ENCODE measurements at regions not wholly inside any gene's neighbourhood (a gene's known extent, or its start where the extent isn't known, plus 50 kb on each side); places are given as distances from the start of the nearest gene placed in this dataset.
"Not testable (repeated sequence)": the region's sequence is repeated elsewhere in the genome, so short reads cannot be mapped to it uniquely, and the experiment has no call there.

GRCh38 chr12:4140581-4141301 is 132.8 kb upstream of the CCND2 start:
- Histone ChIP-seq H3K9me2 (ENCODE audit: insufficient read depth) (no peaks in the 10 kb centered on the region), H3K9me3 (ENCODE audit: low read depth) (no peaks in the 10 kb centered on the region), H3K27me3 (replicated peaks; ENCODE audit: insufficient read depth) (no peaks in the 10 kb centered on the region), H3K36me3 (ENCODE audit: low read depth) (no peaks in the 10 kb centered on the region), H3K27ac (no peak overlapping the region), H3F3A (ENCODE audit: insufficient read depth) (no peaks in the 10 kb centered on the region), H3K9ac (no peak overlapping the region), H3K4me2 (ENCODE audit: unreplicated experiment) (no peak overlapping the region), H3K79me2 (ENCODE audit: insufficient read depth) (no peaks in the 10 kb centered on the region), H4K20me1 (ENCODE audit: insufficient read depth) (no peaks in the 10 kb centered on the region), H3K4me3 (no peak overlapping the region), H2AFZ (no peak overlapping the region), H3K4me1 (ENCODE audit: insufficient read depth) (no peaks in the 10 kb centered on the region)
- 17 to 21% methylated on average over 8 of the region's 8 CpGs for WGBS, 2 experiments (ENCODE audit: low coverage in 1 of 2, low lambda C conversion rate in 2 of 2, missing lambda C conversion rate in 2 of 2)
- TF ChIP-seq EZH2 (IDR thresholded peaks at IDR 0.05; ENCODE audit: insufficient read depth, poor library complexity, severe bottlenecking), result no peak
- TF ChIP-seq EZH2phosphoT487 (IDR thresholded peaks at IDR 0.05; ENCODE audit: insufficient read depth, low read depth), result no peak
- in situ Hi-C loops (cut with MboI), result no loop called here
- DNase-seq, result no peak

GRCh38 chr12:4139191-4139590 is 134.4 kb upstream of the CCND2 start:
- Histone ChIP-seq H3K4me1 (ENCODE audit: insufficient read depth) (no peaks in the 10 kb centered on the region), H3F3A (ENCODE audit: insufficient read depth) (no peaks in the 10 kb centered on the region), H3K9me2 (ENCODE audit: insufficient read depth) (no peaks in the 10 kb centered on the region), H3K27ac (no peak overlapping the region), H4K20me1 (ENCODE audit: insufficient read depth) (no peaks in the 10 kb centered on the region), H3K36me3 (ENCODE audit: low read depth) (no peaks in the 10 kb centered on the region), H3K4me2 (ENCODE audit: unreplicated experiment) (no peak overlapping the region), H3K79me2 (ENCODE audit: insufficient read depth) (no peaks in the 10 kb centered on the region), H3K4me3 (no peak overlapping the region), H2AFZ (no peak overlapping the region), H3K27me3 (replicated peaks; ENCODE audit: insufficient read depth) (no peaks in the 10 kb centered on the region), H3K9me3 (ENCODE audit: low read depth) (no peaks in the 10 kb centered on the region), H3K9ac (no peak overlapping the region)
- 10 to 16% methylated on average over 3 of the region's 3 CpGs for WGBS, 2 experiments (ENCODE audit: low coverage in 1 of 2, low lambda C conversion rate in 2 of 2, missing lambda C conversion rate in 2 of 2)
- no peak for TF ChIP-seq EZH2 (IDR thresholded peaks at IDR 0.05; ENCODE audit: insufficient read depth, poor library complexity, severe bottlenecking)
- TF ChIP-seq EZH2phosphoT487 (IDR thresholded peaks at IDR 0.05; ENCODE audit: insufficient read depth, low read depth), result no peak
- in situ Hi-C loops (cut with MboI), result no loop called here
- DNase-seq, result no peak

- H4K20me1 ChIP-seq (ENCODE audit: insufficient read depth); H3F3A ChIP-seq (ENCODE audit: insufficient read depth); H3K4me2 ChIP-seq (ENCODE audit: unreplicated experiment); H2AFZ ChIP-seq; H3K4me1 ChIP-seq (ENCODE audit: insufficient read depth); H3K36me3 ChIP-seq (ENCODE audit: low read depth); DNase-seq; H3K9me2 ChIP-seq (ENCODE audit: insufficient read depth); H3K79me2 ChIP-seq (ENCODE audit: insufficient read depth); H3K9me3 ChIP-seq (ENCODE audit: low read depth); H3K27ac ChIP-seq; H3K4me3 ChIP-seq; H3K9ac ChIP-seq; in situ Hi-C loops (cut with MboI); H3K27me3 ChIP-seq (replicated peaks; ENCODE audit: insufficient read depth): not testable (repeated sequence)
- 11 to 15% methylated on average over 3 of the region's 3 CpGs for WGBS, 2 experiments (ENCODE audit: low coverage in 1 of 2, low lambda C conversion rate in 2 of 2, missing lambda C conversion rate in 2 of 2)
These were observed 135.0 kb upstream of the CCND2 start for GRCh38 chr12:4138532-4138931.

- 47 to 61% methylated on average over 2 of the region's 2 CpGs for WGBS, 2 experiments (ENCODE audit: low coverage in 1 of 2, low lambda C conversion rate in 2 of 2, missing lambda C conversion rate in 2 of 2)
- Histone ChIP-seq H3K4me2 (ENCODE audit: unreplicated experiment) (no peak overlapping the region), H3K79me2 (ENCODE audit: insufficient read depth) (no peaks in the 10 kb centered on the region), H3K9me2 (ENCODE audit: insufficient read depth) (no peaks in the 10 kb centered on the region), H3K27ac (no peak overlapping the region), H3K4me3 (no peak overlapping the region), H3K27me3 (replicated peaks; ENCODE audit: insufficient read depth) (no peaks in the 10 kb centered on the region), H3F3A (ENCODE audit: insufficient read depth) (no peaks in the 10 kb centered on the region), H3K9me3 (ENCODE audit: low read depth) (no peaks in the 10 kb centered on the region), H3K36me3 (ENCODE audit: low read depth) (no peaks in the 10 kb centered on the region), H3K4me1 (ENCODE audit: insufficient read depth) (no peaks in the 10 kb centered on the region), H3K9ac (no peak overlapping the region), H4K20me1 (ENCODE audit: insufficient read depth) (no peaks in the 10 kb centered on the region), H2AFZ (no peak overlapping the region)
- in situ Hi-C loops (cut with MboI), result no loop called here
- TF ChIP-seq EZH2phosphoT487 (IDR thresholded peaks at IDR 0.05; ENCODE audit: insufficient read depth, low read depth), result no peak
- no peak for TF ChIP-seq EZH2 (IDR thresholded peaks at IDR 0.05; ENCODE audit: insufficient read depth, poor library complexity, severe bottlenecking)
- no peak for DNase-seq
These were observed 135.5 kb upstream of the CCND2 start for GRCh38 chr12:4138051-4138450.

- H3K9me2 ChIP-seq (ENCODE audit: insufficient read depth), result no peaks in the 10 kb centered on the region
- H3K79me2 ChIP-seq (ENCODE audit: insufficient read depth), result no peaks in the 10 kb centered on the region
- H2AFZ ChIP-seq, result no peak overlapping the region
- no peak for DNase-seq
- no peak overlapping the region for H3K9ac ChIP-seq
- 57 to 58% methylated on average over 5 of the region's 5 CpGs for WGBS, 2 experiments (ENCODE audit: low coverage in 1 of 2, low lambda C conversion rate in 2 of 2, missing lambda C conversion rate in 2 of 2)
- TF ChIP-seq EZH2phosphoT487 (IDR thresholded peaks at IDR 0.05; ENCODE audit: insufficient read depth, low read depth), result no peak
- no peak for TF ChIP-seq EZH2 (IDR thresholded peaks at IDR 0.05; ENCODE audit: insufficient read depth, poor library complexity, severe bottlenecking)
- H3K27me3 ChIP-seq (replicated peaks; ENCODE audit: insufficient read depth), result no peaks in the 10 kb centered on the region
- H3K4me3 ChIP-seq, result no peak overlapping the region
- no peaks in the 10 kb centered on the region for H3K9me3 ChIP-seq (ENCODE audit: low read depth)
- no peaks in the 10 kb centered on the region for H3K4me1 ChIP-seq (ENCODE audit: insufficient read depth)
- in situ Hi-C loops (cut with MboI), result no loop called here
- H3K27ac ChIP-seq, result no peak overlapping the region
- no peaks in the 10 kb centered on the region for H3F3A ChIP-seq (ENCODE audit: insufficient read depth)
- H3K36me3 ChIP-seq (ENCODE audit: low read depth), result no peaks in the 10 kb centered on the region
- H3K4me2 ChIP-seq (ENCODE audit: unreplicated experiment), result no peak overlapping the region
- H4K20me1 ChIP-seq (ENCODE audit: insufficient read depth), result no peaks in the 10 kb centered on the region
These were observed 136.1 kb upstream of the CCND2 start for GRCh38 chr12:4137441-4137840.
